Liver (tissue), 8 donors: ENCODE measurements at regions not wholly inside any gene's neighbourhood (a gene's known extent, or its start where the extent isn't known, plus 50 kb on each side); places are given as distances from the start of the nearest gene placed in this dataset.

Source experiments
- DNase-seq: peaks from one replicate; pipeline ENCODE4 v3.0.0-alpha.2; 2017; ENCODE audit warnings: low spot score
- H3K27ac ChIP-seq, 2 donors: one replicate each; pipeline ENCODE4 v1.7.0; 2013; ENCODE audit warnings: inconsistent platforms in 2 of 2, low read length in 2 of 2, control low read depth in 1 of 2, low read depth in 1 of 2, mild to moderate bottlenecking in 1 of 2
- H3K27me3 ChIP-seq, 4 donors: one replicate each; pipeline versions ENCODE4 v1.6.1 to v1.7.0; 2013; ENCODE audit warnings: low read length in 3 of 4, inconsistent platforms in 1 of 4, mild to moderate bottlenecking in 1 of 4, moderate library complexity in 1 of 4; ENCODE audit not compliant: control insufficient read depth in 4 of 4, insufficient read depth in 4 of 4
- H3K36me3 ChIP-seq, 4 donors: one replicate each; pipeline versions ENCODE4 v1.6.1 to v1.7.0; 2013; ENCODE audit warnings: low read length in 3 of 4, mild to moderate bottlenecking in 3 of 4, low read depth in 1 of 4, moderate library complexity in 1 of 4; ENCODE audit not compliant: control insufficient read depth in 4 of 4, insufficient read depth in 3 of 4
- H3K4me1 ChIP-seq, 4 donors: one replicate each; pipeline versions ENCODE4 v1.6.1 to v1.7.0; 2013; ENCODE audit warnings: low read length in 3 of 4, mild to moderate bottlenecking in 3 of 4, moderate library complexity in 1 of 4; ENCODE audit not compliant: control insufficient read depth in 4 of 4, insufficient read depth in 4 of 4
- H3K4me3 ChIP-seq, 3 donors: one replicate each; pipeline versions ENCODE4 v1.6.1 to v1.7.0; 2013; ENCODE audit warnings: low read length in 3 of 3, control low read depth in 1 of 3, low read depth in 1 of 3, mild to moderate bottlenecking in 1 of 3
- H3K9ac ChIP-seq, 2 donors: one replicate each; pipeline ENCODE4 v1.7.0; 2013; ENCODE audit warnings: low read length in 2 of 2, mild to moderate bottlenecking in 2 of 2, moderate library complexity in 2 of 2, control low read depth in 1 of 2, low read depth in 1 of 2
- H3K9me3 ChIP-seq, 4 donors: one replicate each; pipeline versions ENCODE4 v1.6.1 to v1.7.0; 2013; ENCODE audit warnings: low read length in 3 of 4; ENCODE audit not compliant: control insufficient read depth in 4 of 4
- EGR1 ChIP-seq, 2 donors: IDR thresholded peaks; 2 replicates each; pipeline ENCODE4 v1.6.1; 2016 to 2018; ENCODE audit warnings: antibody characterized with exemption in 2 of 2, low read depth in 2 of 2
- FOXA1 ChIP-seq: IDR thresholded peaks from 2 replicates; pipeline ENCODE4 v1.6.1; 2016; ENCODE audit warnings: antibody characterized with exemption
- FOXA2 ChIP-seq: IDR thresholded peaks from 2 replicates; pipeline ENCODE4 v1.6.1; 2016; ENCODE audit warnings: antibody characterized with exemption
- GABPA ChIP-seq, 2 donors: IDR thresholded peaks in 1 of 2; conservative IDR thresholded peaks in 1 of 2; 2 replicates each; pipeline ENCODE4 v1.6.1; 2016; ENCODE audit warnings: antibody characterized with exemption in 2 of 2, mild to moderate bottlenecking in 1 of 2, moderate library complexity in 1 of 2
- HNF4A ChIP-seq, 2 donors: conservative IDR thresholded peaks; 2 replicates each; pipeline ENCODE4 v1.6.1; 2016; ENCODE audit warnings: antibody characterized with exemption in 2 of 2, mild to moderate bottlenecking in 2 of 2
- HNF4G ChIP-seq: IDR thresholded peaks from 2 replicates; pipeline ENCODE4 v1.6.1; 2016; ENCODE audit warnings: antibody characterized with exemption
- JUND ChIP-seq, 2 donors: IDR thresholded peaks; 2 replicates each; pipeline ENCODE4 v1.6.1; 2016; ENCODE audit warnings: antibody characterized with exemption in 2 of 2
- NR2F2 ChIP-seq: IDR thresholded peaks from 2 replicates; pipeline ENCODE4 v1.6.1; 2016; ENCODE audit warnings: antibody characterized with exemption
- RAD21 ChIP-seq, 2 donors: IDR thresholded peaks; 2 replicates each; pipeline ENCODE4 v1.6.1; 2016; ENCODE audit warnings: antibody characterized with exemption in 2 of 2, mild to moderate bottlenecking in 2 of 2
- RXRA ChIP-seq, 2 donors: IDR thresholded peaks; 2 replicates each; pipeline ENCODE4 v1.6.1; 2017 to 2018; ENCODE audit warnings: antibody characterized with exemption in 2 of 2, mild to moderate bottlenecking in 1 of 2
- SP1 ChIP-seq: IDR thresholded peaks from 2 replicates; pipeline ENCODE4 v1.6.1; 2018; ENCODE audit warnings: antibody characterized with exemption, mild to moderate bottlenecking
- TAF1 ChIP-seq: conservative IDR thresholded peaks from 2 replicates; pipeline ENCODE4 v1.6.1; 2016; ENCODE audit warnings: antibody characterized with exemption, mild to moderate bottlenecking
- YY1 ChIP-seq: IDR thresholded peaks from 2 replicates; pipeline ENCODE4 v1.6.1; 2016; ENCODE audit warnings: antibody characterized with exemption, mild to moderate bottlenecking
- ZBTB33 ChIP-seq: IDR thresholded peaks from 2 replicates; pipeline ENCODE4 v1.6.1; 2016; ENCODE audit warnings: antibody characterized with exemption
- WGBS: extraction: QIAGEN DNeasy Blood & Tissue Kit; methylation state at CpG from one replicate; pipeline ENCODE4 v1.1.7; 2013; 5-methylcytosine and 5-hydroxymethylcytosine counted together
- TF ChIP-seq, protein P1 (sequence below): fragments of 150-350 bp; IDR thresholded peaks from 2 replicates; pipeline ENCODE4 v1.5.1; 2017; ENCODE audit warnings: improper control_type of control experiment, low read depth, low read length; ENCODE audit not compliant: missing input control
- TF ChIP-seq, protein P2 (sequence below): IDR thresholded peaks from 2 replicates; pipeline ENCODE4 v1.6.1; 2016; ENCODE audit warnings: antibody characterized with exemption
- TF ChIP-seq, protein P3 (sequence below): IDR thresholded peaks from 2 replicates; pipeline ENCODE4 v1.6.1; 2016; ENCODE audit warnings: antibody characterized with exemption
- TF ChIP-seq, protein P4 (sequence below): IDR thresholded peaks from 2 replicates; pipeline ENCODE4 v1.6.1; 2016; ENCODE audit warnings: antibody characterized with exemption, mild to moderate bottlenecking
- donor health status: healthy.
- donor health status: healthy.
- donor health status: healthy.
- donor health status: healthy.
- donor health status: healthy.

DNA sequence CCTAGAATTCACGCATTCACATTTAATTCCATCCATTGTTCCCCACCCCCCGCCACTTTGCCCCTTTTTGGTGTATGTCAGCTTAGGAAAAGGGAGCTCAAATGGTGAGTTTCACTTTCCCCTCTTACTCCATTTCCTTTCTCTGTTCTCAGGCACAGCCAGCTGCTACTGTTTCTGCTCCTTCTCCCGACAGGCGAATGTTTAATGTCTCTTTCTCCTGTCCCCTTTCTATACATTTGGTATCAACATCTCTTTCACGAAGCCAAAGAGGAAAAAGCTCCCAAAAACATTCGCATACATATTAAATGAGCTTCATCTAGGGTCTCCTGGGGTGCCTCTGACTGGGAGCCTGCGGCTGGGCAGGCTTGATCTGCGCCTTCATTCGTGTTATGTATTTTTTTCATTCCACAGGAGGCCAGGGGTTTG lies 124.2 kb upstream of the SATB2 start:
- H3K4me3 ChIP-seq = peak overlapping the region in 2 of 3 donors; percentile 46 to 48
- 47% methylated on average over 9 of the region's 9 CpGs for WGBS
- H3K9me3 ChIP-seq = no peaks in the 10 kb centered on the region
- H3K36me3 ChIP-seq = no peaks in the 10 kb centered on the region
- H3K27me3 ChIP-seq = no peaks in the 10 kb centered on the region
- no peak overlapping the region for H3K9ac ChIP-seq
- peaks cover 0 to 3% (median 0%) of the 10 kb centered on the region in 4 donors for H3K4me1 ChIP-seq
- TF ChIP-seq, protein P1, sequence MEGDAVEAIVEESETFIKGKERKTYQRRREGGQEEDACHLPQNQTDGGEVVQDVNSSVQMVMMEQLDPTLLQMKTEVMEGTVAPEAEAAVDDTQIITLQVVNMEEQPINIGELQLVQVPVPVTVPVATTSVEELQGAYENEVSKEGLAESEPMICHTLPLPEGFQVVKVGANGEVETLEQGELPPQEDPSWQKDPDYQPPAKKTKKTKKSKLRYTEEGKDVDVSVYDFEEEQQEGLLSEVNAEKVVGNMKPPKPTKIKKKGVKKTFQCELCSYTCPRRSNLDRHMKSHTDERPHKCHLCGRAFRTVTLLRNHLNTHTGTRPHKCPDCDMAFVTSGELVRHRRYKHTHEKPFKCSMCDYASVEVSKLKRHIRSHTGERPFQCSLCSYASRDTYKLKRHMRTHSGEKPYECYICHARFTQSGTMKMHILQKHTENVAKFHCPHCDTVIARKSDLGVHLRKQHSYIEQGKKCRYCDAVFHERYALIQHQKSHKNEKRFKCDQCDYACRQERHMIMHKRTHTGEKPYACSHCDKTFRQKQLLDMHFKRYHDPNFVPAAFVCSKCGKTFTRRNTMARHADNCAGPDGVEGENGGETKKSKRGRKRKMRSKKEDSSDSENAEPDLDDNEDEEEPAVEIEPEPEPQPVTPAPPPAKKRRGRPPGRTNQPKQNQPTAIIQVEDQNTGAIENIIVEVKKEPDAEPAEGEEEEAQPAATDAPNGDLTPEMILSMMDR = no peak
- TF ChIP-seq, protein P2, sequence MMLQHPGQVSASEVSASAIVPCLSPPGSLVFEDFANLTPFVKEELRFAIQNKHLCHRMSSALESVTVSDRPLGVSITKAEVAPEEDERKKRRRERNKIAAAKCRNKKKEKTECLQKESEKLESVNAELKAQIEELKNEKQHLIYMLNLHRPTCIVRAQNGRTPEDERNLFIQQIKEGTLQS = no peak
- TF ChIP-seq JUND (IDR thresholded peaks at IDR 0.05) = no peak
- no peak for TF ChIP-seq HNF4A (conservative IDR thresholded peaks at IDR 0.05)
- no peak for TF ChIP-seq YY1
- no peak for TF ChIP-seq NR2F2
- TF ChIP-seq RXRA (IDR thresholded peaks at IDR 0.05) = no peak
- DNase-seq = no peak
- no peak overlapping the region for H3K27ac ChIP-seq

GRCh38 chr2:199581408-199581807 lies 123.7 kb upstream of the SATB2 start:
- 56% methylated on average over 4 of the region's 4 CpGs for WGBS
- H3K27ac ChIP-seq = no peak overlapping the region
- H3K27me3 ChIP-seq = no peaks in the 10 kb centered on the region
- peaks cover 0 to 3% (median 0%) of the 10 kb centered on the region in 4 donors for H3K4me1 ChIP-seq
- DNase-seq = no peak
- H3K4me3 ChIP-seq = peak overlapping the region in 2 of 3 donors; percentile 46 to 48
- no peaks in the 10 kb centered on the region for H3K36me3 ChIP-seq
- H3K9ac ChIP-seq = no peak overlapping the region
- no peaks in the 10 kb centered on the region for H3K9me3 ChIP-seq
- TF ChIP-seq, protein P3, sequence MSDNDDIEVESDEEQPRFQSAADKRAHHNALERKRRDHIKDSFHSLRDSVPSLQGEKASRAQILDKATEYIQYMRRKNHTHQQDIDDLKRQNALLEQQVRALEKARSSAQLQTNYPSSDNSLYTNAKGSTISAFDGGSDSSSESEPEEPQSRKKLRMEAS = no peak
- TF ChIP-seq, protein P2 = no peak
- TF ChIP-seq RXRA (IDR thresholded peaks at IDR 0.05) (no peak), NR2F2 (no peak), RAD21 (IDR thresholded peaks at IDR 0.05) (no peak), JUND (IDR thresholded peaks at IDR 0.05) (no peak), ZBTB33 (no peak), GABPA (IDR thresholded peaks at IDR 0.05 in 1 of 2, conservative IDR thresholded peaks at IDR 0.05 in 1 of 2) (no peak), EGR1 (IDR thresholded peaks at IDR 0.05; ENCODE audit: low read depth in 2 of 2) (no peak), YY1 (no peak), TAF1 (no peak), HNF4A (conservative IDR thresholded peaks at IDR 0.05) (no peak), HNF4G (no peak), SP1 (no peak), FOXA1 (no peak), FOXA2 (no peak)
- TF ChIP-seq, protein P1 = no peak
- TF ChIP-seq, protein P4, sequence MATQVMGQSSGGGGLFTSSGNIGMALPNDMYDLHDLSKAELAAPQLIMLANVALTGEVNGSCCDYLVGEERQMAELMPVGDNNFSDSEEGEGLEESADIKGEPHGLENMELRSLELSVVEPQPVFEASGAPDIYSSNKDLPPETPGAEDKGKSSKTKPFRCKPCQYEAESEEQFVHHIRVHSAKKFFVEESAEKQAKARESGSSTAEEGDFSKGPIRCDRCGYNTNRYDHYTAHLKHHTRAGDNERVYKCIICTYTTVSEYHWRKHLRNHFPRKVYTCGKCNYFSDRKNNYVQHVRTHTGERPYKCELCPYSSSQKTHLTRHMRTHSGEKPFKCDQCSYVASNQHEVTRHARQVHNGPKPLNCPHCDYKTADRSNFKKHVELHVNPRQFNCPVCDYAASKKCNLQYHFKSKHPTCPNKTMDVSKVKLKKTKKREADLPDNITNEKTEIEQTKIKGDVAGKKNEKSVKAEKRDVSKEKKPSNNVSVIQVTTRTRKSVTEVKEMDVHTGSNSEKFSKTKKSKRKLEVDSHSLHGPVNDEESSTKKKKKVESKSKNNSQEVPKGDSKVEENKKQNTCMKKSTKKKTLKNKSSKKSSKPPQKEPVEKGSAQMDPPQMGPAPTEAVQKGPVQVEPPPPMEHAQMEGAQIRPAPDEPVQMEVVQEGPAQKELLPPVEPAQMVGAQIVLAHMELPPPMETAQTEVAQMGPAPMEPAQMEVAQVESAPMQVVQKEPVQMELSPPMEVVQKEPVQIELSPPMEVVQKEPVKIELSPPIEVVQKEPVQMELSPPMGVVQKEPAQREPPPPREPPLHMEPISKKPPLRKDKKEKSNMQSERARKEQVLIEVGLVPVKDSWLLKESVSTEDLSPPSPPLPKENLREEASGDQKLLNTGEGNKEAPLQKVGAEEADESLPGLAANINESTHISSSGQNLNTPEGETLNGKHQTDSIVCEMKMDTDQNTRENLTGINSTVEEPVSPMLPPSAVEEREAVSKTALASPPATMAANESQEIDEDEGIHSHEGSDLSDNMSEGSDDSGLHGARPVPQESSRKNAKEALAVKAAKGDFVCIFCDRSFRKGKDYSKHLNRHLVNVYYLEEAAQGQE = no peak
